HG02885 (cell line): ENCODE measurements at regions not wholly inside any gene's neighbourhood (a gene's known extent, or its start where the extent isn't known, plus 50 kb on each side); places are given as distances from the start of the nearest gene placed in this dataset.
A peak's percentile ranks its signal among the peaks of the same experiment; 100 is the strongest.

Experiments
- ATAC-seq: cut with Tn5 transposase; IDR thresholded peaks from one replicate; pipeline ENCODE4 v1.9.1; 2021; ENCODE audit warnings: mild to moderate bottlenecking; ENCODE audit not compliant: unreplicated experiment, poor library complexity

DNA sequence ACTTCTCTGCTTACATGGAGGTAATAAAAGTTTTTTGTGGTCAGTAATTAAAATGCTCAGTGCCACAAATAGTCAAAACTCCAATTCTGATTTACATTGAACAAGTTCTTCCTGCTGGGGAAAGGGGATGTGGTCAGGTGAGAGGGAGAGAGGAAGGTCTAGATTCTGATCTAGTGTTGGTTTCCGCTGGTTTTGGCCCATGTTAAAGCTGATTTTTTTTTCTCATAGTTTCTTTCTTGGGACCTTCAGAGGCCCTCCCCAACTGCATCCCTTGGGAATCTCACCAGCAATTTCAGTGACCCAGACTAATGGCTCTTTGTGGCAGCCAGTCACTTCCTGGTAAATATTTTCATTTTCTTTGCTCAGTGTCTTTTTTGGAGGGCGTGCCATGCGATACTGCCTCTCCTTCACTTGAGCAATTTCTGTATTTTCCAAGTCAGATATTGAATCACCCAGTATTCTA lies 332.7 kb downstream of the RAPGEF2 start:
- ATAC-seq = peak; percentile 61

DNA sequence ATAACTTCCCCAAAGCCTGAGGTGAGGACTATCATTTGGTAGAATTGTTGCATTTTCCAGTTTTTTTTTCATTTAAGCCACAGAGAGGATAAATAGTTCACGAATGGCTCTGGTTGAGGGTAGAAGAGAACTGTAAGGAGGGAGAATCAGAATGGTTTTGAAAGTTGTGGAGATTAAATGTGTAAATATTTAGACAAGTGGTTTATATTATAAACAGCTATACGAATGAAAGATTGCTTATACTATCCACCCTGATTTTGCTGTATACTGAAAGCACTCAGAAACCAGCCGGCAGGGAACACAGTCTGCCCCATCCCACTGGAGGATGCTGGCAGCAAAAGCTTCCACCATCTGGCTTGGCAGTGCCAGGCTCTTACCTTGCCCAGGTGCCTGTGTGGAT lies 341.1 kb downstream of the RAPGEF2 start:
- no peak for ATAC-seq

- ATAC-seq = no peak
These were observed 341.8 kb downstream of the RAPGEF2 start for GRCh38 chr4:159444678-159445077.

- ATAC-seq = no peak
These were observed 342.8 kb downstream of the RAPGEF2 start for GRCh38 chr4:159445692-159446091.

DNA sequence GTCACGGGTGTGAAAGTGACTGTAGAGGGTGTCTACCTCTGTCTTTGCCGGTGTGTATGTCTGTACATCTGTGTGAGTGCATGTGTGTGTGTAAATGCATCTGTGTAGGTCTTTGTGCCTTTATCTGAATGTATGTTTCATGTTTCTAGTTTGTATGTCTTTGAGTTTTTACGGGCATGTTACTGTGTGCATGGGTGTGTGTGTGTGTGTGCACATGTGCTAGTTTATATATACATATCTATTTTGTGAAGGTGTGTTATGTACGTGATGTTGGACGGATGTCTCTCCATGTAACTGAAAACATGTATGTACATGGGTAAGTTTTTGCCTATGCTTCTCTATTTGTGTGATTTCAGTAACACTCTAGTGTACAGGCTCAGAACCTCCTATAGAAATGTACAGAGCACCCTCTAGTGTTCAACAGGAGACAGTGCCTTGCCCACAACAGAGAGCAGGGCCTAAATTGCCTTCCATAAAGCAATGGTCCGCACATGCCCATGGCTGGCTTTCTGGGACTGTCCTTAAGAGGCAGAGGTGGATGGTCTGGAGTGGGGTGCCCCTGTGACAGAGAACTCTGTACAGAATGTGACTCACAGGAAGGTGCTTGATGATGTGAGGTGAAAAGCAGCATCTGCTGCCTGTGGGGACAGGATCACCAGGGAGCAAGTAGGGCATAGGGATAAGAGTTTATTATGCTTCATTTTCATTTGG lies 343.5 kb downstream of the RAPGEF2 start:
- ATAC-seq = peak; percentile 100

DNA sequence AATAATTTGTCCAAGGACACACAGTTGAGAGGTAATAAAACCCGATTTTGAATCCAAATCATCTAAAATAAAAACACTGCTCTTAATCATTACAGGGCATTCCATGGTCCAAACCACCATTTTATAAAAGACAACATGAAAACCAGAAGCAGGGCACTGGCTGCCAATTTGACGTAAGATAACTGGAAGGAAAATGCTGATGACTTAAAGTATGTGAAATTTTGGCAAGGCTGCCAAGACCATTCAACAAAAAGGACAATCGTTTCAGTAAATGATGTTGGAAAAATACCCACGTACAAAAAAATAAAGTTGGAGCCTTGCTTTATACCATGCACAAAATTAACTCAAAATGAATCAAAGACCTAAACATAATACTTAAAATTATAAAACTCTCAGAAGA lies 344.4 kb downstream of the RAPGEF2 start:
- ATAC-seq = no peak

- ATAC-seq = no peak
These were observed 348.1 kb downstream of the RAPGEF2 start for GRCh38 chr4:159451006-159451405.

DNA sequence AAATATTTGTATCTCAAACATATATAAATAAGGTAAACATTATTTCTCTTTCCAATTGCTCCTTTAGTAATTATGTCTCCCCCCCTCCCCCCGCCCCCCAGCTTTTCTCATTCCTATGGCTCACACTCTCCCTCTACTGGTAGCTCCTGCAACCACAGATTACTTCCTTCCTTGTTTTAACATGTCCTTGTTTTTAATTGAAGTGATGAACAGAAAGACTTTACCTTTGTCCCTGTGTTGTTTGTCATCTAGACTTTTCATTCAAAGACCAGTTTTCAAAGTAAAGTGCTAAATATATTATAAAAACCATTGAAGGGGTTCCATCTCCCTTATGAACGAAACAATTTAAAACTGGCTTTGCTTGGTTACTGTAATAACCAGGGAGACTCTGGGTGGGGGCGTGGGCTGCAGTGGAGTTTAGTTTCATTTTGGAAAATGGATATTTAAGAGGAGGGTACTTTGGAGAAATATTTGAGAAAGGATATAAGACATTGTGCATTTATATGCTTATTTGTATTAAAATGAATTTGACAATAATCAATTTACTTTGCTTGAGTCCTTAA lies 352.9 kb downstream of the RAPGEF2 start:
- peak; percentile 82 for ATAC-seq

- no peak for ATAC-seq
These were observed 357.5 kb downstream of the RAPGEF2 start for GRCh38 chr4:159460371-159460770.

DNA sequence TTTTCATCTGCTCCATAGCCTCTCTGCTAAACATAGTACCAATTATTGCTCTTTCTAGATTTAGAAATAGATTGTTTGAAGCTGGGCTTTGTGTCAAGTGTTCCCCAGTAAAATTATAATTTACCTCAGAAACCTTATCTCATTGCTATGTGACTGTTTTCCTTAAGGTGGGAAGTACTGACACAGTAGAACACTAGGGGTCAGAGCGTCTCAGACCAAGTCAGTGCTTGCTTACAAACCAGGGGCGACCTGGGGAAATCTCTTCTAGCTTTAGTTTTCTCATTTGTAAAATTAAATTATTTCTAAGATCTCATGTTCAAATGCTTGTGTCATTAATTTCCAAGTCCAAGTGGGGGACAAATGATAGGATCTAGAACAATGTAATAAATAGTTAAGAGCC lies 360.4 kb downstream of the RAPGEF2 start:
- ATAC-seq = no peak

GRCh38 chr4:159464302-159464701 lies 361.4 kb downstream of the RAPGEF2 start:
- no peak for ATAC-seq

- no peak for ATAC-seq
These were observed 374.0 kb downstream of the RAPGEF2 start for GRCh38 chr4:159476886-159477285.

- ATAC-seq = no peak
These were observed 377.9 kb downstream of the RAPGEF2 start for GRCh38 chr4:159480826-159481225.

- no peak for ATAC-seq
These were observed 379.1 kb downstream of the RAPGEF2 start for GRCh38 chr4:159481936-159482335.

- ATAC-seq = no peak
These were observed 380.4 kb downstream of the RAPGEF2 start for GRCh38 chr4:159483110-159483781.

GRCh38 chr4:159483782-159484741 lies 381.2 kb downstream of the RAPGEF2 start:
- ATAC-seq = no peak

DNA sequence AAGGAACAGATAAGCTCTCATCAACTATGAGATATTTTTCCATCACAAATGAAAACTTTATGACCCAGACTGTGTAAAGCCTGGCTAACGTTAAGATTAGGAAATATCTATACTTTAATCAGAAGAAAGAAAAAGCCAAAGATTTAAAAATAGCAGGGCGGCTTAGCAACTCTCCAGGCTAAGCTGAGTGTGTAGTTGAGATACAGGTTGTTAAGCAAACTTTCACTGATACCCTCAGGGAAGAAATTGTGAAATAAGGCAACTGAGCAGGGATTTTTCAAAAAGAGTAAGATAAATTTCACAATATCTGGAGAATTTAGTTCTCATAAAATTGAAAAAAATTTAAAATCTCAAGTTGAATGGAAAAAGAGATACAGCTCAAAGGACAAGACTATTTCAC lies 382.0 kb downstream of the RAPGEF2 start:
- ATAC-seq = no peak

DNA sequence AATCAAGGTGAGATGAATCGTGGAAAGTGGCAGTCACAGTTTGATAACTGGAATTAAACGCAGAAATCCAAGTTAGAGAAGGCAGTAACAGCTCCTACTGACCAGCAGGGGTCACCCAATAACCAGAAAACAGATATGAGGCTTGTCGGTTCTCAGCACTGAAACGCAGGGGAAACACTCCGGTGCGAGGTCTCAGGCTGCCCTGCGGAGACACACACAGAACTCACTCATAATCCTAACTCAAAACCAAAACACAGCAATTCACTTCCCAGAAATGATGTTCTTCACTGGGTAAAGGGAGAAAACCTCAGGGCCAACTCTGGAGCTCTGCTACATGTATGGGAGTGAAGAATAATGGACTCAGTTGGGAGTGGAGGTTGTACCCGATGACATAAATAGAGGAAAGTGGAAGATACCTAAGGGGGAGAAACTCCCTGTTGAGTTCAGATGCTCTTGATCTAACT lies 384.4 kb downstream of the RAPGEF2 start:
- peak; percentile 97 for ATAC-seq

DNA sequence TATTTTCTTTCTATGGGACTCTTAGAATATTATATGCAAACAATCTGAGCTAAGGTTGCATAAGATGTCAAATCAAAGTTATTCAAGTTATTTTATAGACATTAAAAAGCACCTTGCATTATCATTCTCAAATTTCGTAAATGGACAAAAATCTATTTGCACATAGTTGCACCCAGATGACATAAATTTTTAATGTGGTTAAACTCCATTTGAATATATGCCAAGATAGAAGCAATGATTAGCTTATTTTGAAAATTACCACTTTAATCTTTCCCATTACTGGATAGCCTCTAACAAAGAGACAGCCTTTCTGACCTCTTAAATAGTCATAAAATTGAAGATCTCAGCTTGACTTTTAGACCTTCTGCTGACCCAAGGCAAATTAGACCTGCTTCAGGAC lies 386.8 kb downstream of the RAPGEF2 start:
- ATAC-seq = no peak

- no peak for ATAC-seq
These were observed 392.8 kb downstream of the RAPGEF2 start for GRCh38 chr4:159495515-159496236.
